Heart left ventricle (tissue), 13 donors: ENCODE measurements at regions not wholly inside any gene's neighbourhood (a gene's known extent, or its start where the extent isn't known, plus 50 kb on each side); places are given as distances from the start of the nearest gene placed in this dataset.

Experiments
- POLR2A ChIP-seq, 2 donors: fragments of 450-650 bp; IDR thresholded peaks; one replicate each; pipeline ENCODE4 v1.6.1; 2017; ENCODE audit warnings: antibody characterized with exemption in 2 of 2, mild to moderate bottlenecking in 2 of 2, moderate library complexity in 2 of 2
- TF ChIP-seq, protein P1 (sequence below), 12 donors: fragments of 200-600 bp; sonication (generic) in 4 of 12; IDR thresholded peaks; one replicate each; pipeline versions ENCODE4 v1.5.0 to v1.8.0; 2018 to 2022; ENCODE audit warnings: antibody characterized with exemption in 12 of 12, mild to moderate bottlenecking in 5 of 12
- donor health status: ischemic (EF 13 %, LVEDD 7.1; RV severe dilation, severe dysfunction).
- donor health status: DM: no; HTN: yes; CAD: no.
- donor health status: DM: no; HTN: no; CAD: no.
- donor health status: ischemic (EF 25% LVEDD 6.9; RV normal size, moderate dysfunction).
- donor health status: ischemic (EF 25% LVEDD 5.7; RV mildly dilated, moderate dysfunction).
- donor health status: ischemic (EF 35%, LVEDD 5.7; RV mildly dilated, moderate dysfunction).
- donor health status: nonischemic (EF 11% LVEDD 7.7; RV severe dilation, severe dysfunction).
- donor health status: DM: yes; HTN: yes; CAD: no.
- donor health status: PGD.
- donor health status: ischemic (EF 29% LVEDD 5.4; RV normal size, mild dysfunction).
- donor health status: nonischemic (EF 23%, LVEDD 6.1; RV moderate dilation, normal function).

DNA sequence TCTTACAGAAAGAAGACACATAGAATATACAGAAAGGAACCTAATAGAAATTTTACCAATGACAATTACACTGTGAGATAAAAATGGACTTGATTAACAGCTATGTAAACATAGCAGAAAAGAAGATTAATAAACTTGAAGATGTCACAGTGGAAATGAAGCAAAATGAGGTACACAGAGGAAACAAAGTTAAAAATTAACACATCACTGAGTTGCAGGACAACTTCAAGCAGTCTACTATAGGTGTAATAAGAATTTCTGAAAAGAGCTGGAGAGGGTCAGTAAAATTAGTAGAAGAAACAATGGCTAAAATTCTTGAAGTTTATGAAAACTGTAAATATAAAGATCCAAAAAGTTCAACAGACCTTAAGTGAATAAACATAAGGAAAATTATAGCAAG is 738.7 kb downstream of the C12orf50 start:
- TF ChIP-seq, protein P1, sequence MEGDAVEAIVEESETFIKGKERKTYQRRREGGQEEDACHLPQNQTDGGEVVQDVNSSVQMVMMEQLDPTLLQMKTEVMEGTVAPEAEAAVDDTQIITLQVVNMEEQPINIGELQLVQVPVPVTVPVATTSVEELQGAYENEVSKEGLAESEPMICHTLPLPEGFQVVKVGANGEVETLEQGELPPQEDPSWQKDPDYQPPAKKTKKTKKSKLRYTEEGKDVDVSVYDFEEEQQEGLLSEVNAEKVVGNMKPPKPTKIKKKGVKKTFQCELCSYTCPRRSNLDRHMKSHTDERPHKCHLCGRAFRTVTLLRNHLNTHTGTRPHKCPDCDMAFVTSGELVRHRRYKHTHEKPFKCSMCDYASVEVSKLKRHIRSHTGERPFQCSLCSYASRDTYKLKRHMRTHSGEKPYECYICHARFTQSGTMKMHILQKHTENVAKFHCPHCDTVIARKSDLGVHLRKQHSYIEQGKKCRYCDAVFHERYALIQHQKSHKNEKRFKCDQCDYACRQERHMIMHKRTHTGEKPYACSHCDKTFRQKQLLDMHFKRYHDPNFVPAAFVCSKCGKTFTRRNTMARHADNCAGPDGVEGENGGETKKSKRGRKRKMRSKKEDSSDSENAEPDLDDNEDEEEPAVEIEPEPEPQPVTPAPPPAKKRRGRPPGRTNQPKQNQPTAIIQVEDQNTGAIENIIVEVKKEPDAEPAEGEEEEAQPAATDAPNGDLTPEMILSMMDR (IDR thresholded peaks at IDR 0.05) = no peak
- no peak for TF ChIP-seq POLR2A (IDR thresholded peaks at IDR 0.05)
